K562 (cell line): ENCODE measurements at regions not wholly inside any gene's neighbourhood (a gene's known extent, or its start where the extent isn't known, plus 50 kb on each side); places are given as distances from the start of the nearest gene placed in this dataset.
A peak's percentile ranks its signal among the peaks of the same experiment; 100 is the strongest.
"Not testable (repeated sequence)": the region's sequence is repeated elsewhere in the genome, so short reads cannot be mapped to it uniquely, and the experiment has no call there.

ENCODE experiments used
- ATAC-seq: fragments of 200-7000 bp; cut with Tn5 transposase; 3 replicates; pipeline ENCODE4 v1.9.1; 2020; ENCODE audit warnings: moderate library complexity
- BruUV-seq: library from RNA; stranded (reverse); fragments of 400-500 nt; replicated peaks from 2 replicates; lab custom pipeline; 2021; lab: Mats Ljungman, UMichigan
- CTCF ChIA-PET: fragments of 300-600 bp; formaldehyde crosslinking; extraction: SDS; loops from one replicate; lab custom pipeline; 2021; ENCODE audit warnings: low intra/inter-chr PET ratio; lab: Yijun Ruan, JAX
- POLR2A ChIA-PET: fragments of 300-600, 350-650 bp; sonication (Branson Sonifier 250); formaldehyde crosslinking; extraction: SDS; loops from one replicate; lab custom pipeline; 2021; ENCODE audit warnings: antibody characterized with exemption, inconsistent platforms; lab: Yijun Ruan, JAX
- DNase-seq, 4 experiments: peaks; one replicate each; pipeline versions ENCODE4 v3.0.0 to v3.0.0-alpha.2; 2011 to 2018; ENCODE audit warnings: low spot score in 3 of 4, mixed read lengths in 3 of 4; ENCODE audit errors: extremely low read depth in 1 of 4
- FAIRE-seq: peaks from 2 replicates; lab custom pipeline; 2011; peaks lifted over from hg19 to GRCh38; lab: Jason Lieb, UNC
- H2AFZ ChIP-seq: 2 replicates; pipeline ENCODE4 v1.6.0; 2011; ENCODE audit warnings: low read depth, low read length, control low read depth, inconsistent platforms
- H3K27ac ChIP-seq: fragments of 200-600 bp; 3 replicates; pipeline ENCODE4 v1.8.0; 2011; ENCODE audit warnings: low read depth, mild to moderate bottlenecking, control low read depth, inconsistent platforms, low read length, moderate library complexity, mixed read lengths; ENCODE audit errors: extremely low read depth
- H3K27me3 ChIP-seq, 2 experiments: fragments of 300-600 bp in 1 of 2; 2 replicates in 1 of 2; 3 replicates in 1 of 2; pipeline versions ENCODE4 v1.6.0 to v1.8.0; 2011; ENCODE audit warnings: inconsistent platforms in 2 of 2, low read length in 2 of 2, mild to moderate bottlenecking in 1 of 2, mixed read lengths in 1 of 2, moderate library complexity in 1 of 2; ENCODE audit not compliant: control insufficient read depth in 2 of 2, insufficient read depth in 2 of 2
- H3K36me3 ChIP-seq: fragments of 300-600 bp; 3 replicates; pipeline ENCODE4 v1.8.0; 2011; ENCODE audit warnings: mild to moderate bottlenecking, low read length, inconsistent platforms; ENCODE audit not compliant: control insufficient read depth, insufficient read depth
- H3K4me1 ChIP-seq, 2 experiments: fragments of 200-600 bp in 1 of 2; replicated peaks in 1 of 2; 2 replicates in 1 of 2; 3 replicates in 1 of 2; pipeline versions ENCODE4 v1.5.1 to v1.8.0; 2011; ENCODE audit warnings: inconsistent platforms in 2 of 2, low read length in 2 of 2, mild to moderate bottlenecking in 1 of 2, mixed read lengths in 1 of 2, moderate library complexity in 1 of 2; ENCODE audit not compliant: control insufficient read depth in 2 of 2, insufficient read depth in 2 of 2
- H3K4me2 ChIP-seq: 2 replicates; pipeline ENCODE4 v1.6.1; 2011; ENCODE audit warnings: low read length, control low read depth, inconsistent platforms, mixed read lengths; ENCODE audit not compliant: insufficient read depth
- H3K4me3 ChIP-seq: fragments of 200-600 bp; sonication (generic), shearing (Covaris generic); 2 replicates; pipeline ENCODE4 v1.5.1; 2016; ENCODE audit warnings: control low read depth, inconsistent platforms
- H3K79me2 ChIP-seq: fragments of 200-600 bp; 3 replicates; pipeline ENCODE4 v1.8.0; 2011; ENCODE audit warnings: low read length, inconsistent platforms; ENCODE audit not compliant: control insufficient read depth, insufficient read depth
- H3K9ac ChIP-seq, 2 experiments: 2 replicates each; pipeline versions ENCODE4 v1.6.0 to v1.6.1; 2011; ENCODE audit warnings: low read depth in 2 of 2, low read length in 2 of 2, control low read depth in 1 of 2, inconsistent platforms in 1 of 2, mild to moderate bottlenecking in 1 of 2, mixed read lengths in 1 of 2; ENCODE audit not compliant: insufficient read depth in 1 of 2
- H3K9me1 ChIP-seq: one replicate; pipeline ENCODE4 v1.6.0; 2011; ENCODE audit warnings: inconsistent platforms, mild to moderate bottlenecking, low read length, moderate library complexity; ENCODE audit not compliant: control insufficient read depth, insufficient read depth
- H3K9me3 ChIP-seq: replicated peaks from 2 replicates; pipeline ENCODE4 v1.5.1; 2011; ENCODE audit warnings: low read depth, low read length, inconsistent platforms; ENCODE audit not compliant: control insufficient read depth, insufficient read depth
- H4K20me1 ChIP-seq: replicated peaks from 2 replicates; pipeline ENCODE4 v1.6.1; 2011; ENCODE audit warnings: low read length, inconsistent platforms, mixed read lengths; ENCODE audit not compliant: control insufficient read depth, insufficient read depth
- ADNP ChIP-seq: fragments of 200-800 bp; sonication (Bioruptor generic); IDR thresholded peaks from 2 replicates; pipeline ENCODE4 v1.6.1; 2016; ENCODE audit warnings: missing genetic modification characterization, missing compliant biosample characterization
- MTA1 ChIP-seq: fragments of 450-650 bp; IDR thresholded peaks from 2 replicates; pipeline ENCODE4 v1.6.1; 2017; ENCODE audit warnings: borderline replicate concordance
- ZNF395 ChIP-seq: fragments of 200-800 bp; sonication (Bioruptor generic); IDR thresholded peaks from 2 replicates; pipeline ENCODE4 v1.6.1; 2017; ENCODE audit warnings: missing genetic modification characterization, missing compliant biosample characterization
- WGBS: fragments of 100-300 bp; shearing (Covaris generic); methylation state at CpG from one replicate; pipeline ENCODE4 v1.1.6; 2016; ENCODE audit warnings: low coverage, mixed read lengths; ENCODE audit not compliant: insufficient coverage; ENCODE audit errors: missing lambda C conversion rate; 5-methylcytosine and 5-hydroxymethylcytosine counted together
- in situ Hi-C: fragments of 300-500 bp; cut with MboI; formaldehyde crosslinking; loops from 4 replicates; pipeline ENCODE4 v1.15.0; 2018; ENCODE audit warnings: inconsistent platforms, mixed read lengths
- intact Hi-C: fragments of 100-400 bp; cut with micrococcal nuclease; formaldehyde crosslinking; loops from 2 replicates; pipeline ENCODE4 v1.14.2; 2022
- TF ChIP-seq, protein P1 (sequence below), 2 experiments: fragments of 450-650 bp; IDR thresholded peaks; 2 replicates each; pipeline ENCODE4 v1.6.1; 2016

DNA sequence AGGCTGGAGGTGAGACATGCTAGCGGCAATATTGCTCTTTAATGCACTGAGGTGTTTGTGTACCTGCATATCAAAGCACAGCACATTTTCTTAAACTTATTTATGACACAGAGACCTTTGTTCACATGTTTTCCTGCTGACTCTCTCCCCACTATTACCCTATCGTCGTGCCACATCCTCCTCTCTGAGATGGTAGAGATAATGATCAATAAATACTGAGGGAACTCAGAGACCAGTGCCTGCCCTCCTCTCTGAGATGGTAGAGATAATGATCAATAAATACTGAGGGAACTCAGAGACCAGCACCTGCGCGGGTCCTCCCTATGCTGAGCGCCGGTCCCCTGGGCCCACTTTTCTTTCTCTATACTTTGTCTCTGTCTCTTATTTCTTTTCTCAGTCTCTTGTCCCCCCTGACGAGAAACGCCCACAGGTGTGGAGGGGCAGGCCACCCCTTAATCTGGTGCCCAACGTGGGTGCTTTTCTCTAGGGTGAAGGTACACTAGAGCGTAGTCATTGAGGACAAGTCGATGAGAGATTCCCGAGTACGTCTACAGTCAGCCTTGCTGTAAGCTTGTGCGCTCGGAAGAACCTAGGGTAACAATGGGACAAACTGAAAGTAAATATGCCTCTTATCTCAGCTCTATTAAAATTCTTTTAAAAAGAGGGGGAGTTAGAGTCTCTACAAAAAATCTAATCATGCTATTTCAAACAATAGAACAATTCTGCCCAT is 157.4 kb downstream of the GPX5 start:
- CTCF ChIA-PET, H2AFZ ChIP-seq, DNase-seq, H3K4me3 ChIP-seq, H3K79me2 ChIP-seq, H4K20me1 ChIP-seq, BruUV-seq, FAIRE-seq, H3K9me3 ChIP-seq, H3K27me3 ChIP-seq, POLR2A ChIA-PET, ATAC-seq, H3K36me3 ChIP-seq, H3K9me1 ChIP-seq: not testable (repeated sequence)
- in situ Hi-C loops: loop anchor here (5.0 kb wide), 2 partner anchors 146 to 191 kb away; no protein-coding TSS in a partner anchor
- Histone ChIP-seq H3K4me2 (peak overlapping the region; percentile 54; the same call in 1 of the 2 replicates), H3K27ac (peak overlapping the region; percentile 43; the same call in 2 of the 3 replicates), H3K4me1 (peaks cover 0 to 39% of the 10 kb centered on the region in 2 experiments), H3K9ac (peak overlapping the region in 1 of 2 experiments; percentile 32; a peak in 1 of 4 replicates)
- 46% methylated on average over 16 of the region's 16 CpGs for WGBS
- TF ChIP-seq, protein P1, sequence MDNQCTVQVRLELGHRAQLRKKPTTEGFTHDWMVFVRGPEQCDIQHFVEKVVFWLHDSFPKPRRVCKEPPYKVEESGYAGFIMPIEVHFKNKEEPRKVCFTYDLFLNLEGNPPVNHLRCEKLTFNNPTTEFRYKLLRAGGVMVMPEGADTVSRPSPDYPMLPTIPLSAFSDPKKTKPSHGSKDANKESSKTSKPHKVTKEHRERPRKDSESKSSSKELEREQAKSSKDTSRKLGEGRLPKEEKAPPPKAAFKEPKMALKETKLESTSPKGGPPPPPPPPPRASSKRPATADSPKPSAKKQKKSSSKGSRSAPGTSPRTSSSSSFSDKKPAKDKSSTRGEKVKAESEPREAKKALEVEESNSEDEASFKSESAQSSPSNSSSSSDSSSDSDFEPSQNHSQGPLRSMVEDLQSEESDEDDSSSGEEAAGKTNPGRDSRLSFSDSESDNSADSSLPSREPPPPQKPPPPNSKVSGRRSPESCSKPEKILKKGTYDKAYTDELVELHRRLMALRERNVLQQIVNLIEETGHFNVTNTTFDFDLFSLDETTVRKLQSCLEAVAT (IDR thresholded peaks at IDR 0.05): peak in 1 of 2 experiments; percentile 61; a peak in 1 of 4 replicates
- TF ChIP-seq ADNP: peak; percentile 34; the same call in 1 of the 2 replicates
- 0 out of 2 replicates have a peak, but pooled peaks have one; percentile 28 for TF ChIP-seq MTA1
- peak; percentile 51; the same call in 1 of the 2 replicates for TF ChIP-seq ZNF395 (CRISPR knock-in tag)
- intact Hi-C loops: loop anchor here (5.0 to 10.0 kb wide), 3 partner anchors 101 to 326 kb away; no protein-coding TSS in a partner anchor
